Spleen (tissue), 11 donors: ENCODE measurements at regions not wholly inside any gene's neighbourhood (a gene's known extent, or its start where the extent isn't known, plus 50 kb on each side); places are given as distances from the start of the nearest gene placed in this dataset.

Source experiments
- DNase-seq: peaks from one replicate; pipeline ENCODE4 v3.0.0-alpha.2; 2020
- H3K27ac ChIP-seq, 8 donors: fragments of 200-600 bp; sonication (generic) in 7 of 8; 1 replicate in 4 of 8; 2 replicates in 4 of 8; pipeline versions ENCODE4 v1.5.0 to v1.8.0; 2016 to 2021; ENCODE audit warnings: inconsistent platforms in 4 of 8, mild to moderate bottlenecking in 4 of 8, moderate library complexity in 1 of 8
- H3K27me3 ChIP-seq, 7 donors: fragments of 200-600 bp; sonication (generic) in 6 of 7; replicated peaks in 1 of 7; 1 replicate in 4 of 7; 2 replicates in 3 of 7; pipeline versions ENCODE4 v1.5.0 to v1.8.0; 2016 to 2021; ENCODE audit warnings: inconsistent platforms in 3 of 7, mild to moderate bottlenecking in 1 of 7
- H3K36me3 ChIP-seq, 6 donors: fragments of 200-600 bp; sonication (generic) in 5 of 6; 1 replicate in 4 of 6; 2 replicates in 2 of 6; pipeline versions ENCODE4 v1.5.0 to v1.8.0; 2016 to 2021; ENCODE audit warnings: inconsistent platforms in 2 of 6
- H3K4me1 ChIP-seq, 6 donors: fragments of 200-600 bp; sonication (generic) in 5 of 6; 1 replicate in 3 of 6; 2 replicates in 3 of 6; pipeline versions ENCODE4 v1.5.0 to v1.8.0; 2016 to 2021; ENCODE audit warnings: inconsistent platforms in 3 of 6
- H3K4me3 ChIP-seq, 8 donors: fragments of 200-600 bp; sonication (generic) in 7 of 8; 1 replicate in 4 of 8; 2 replicates in 4 of 8; pipeline versions ENCODE4 v1.5.0 to v1.8.0; 2016 to 2021; ENCODE audit warnings: inconsistent platforms in 4 of 8, mild to moderate bottlenecking in 4 of 8, moderate library complexity in 2 of 8
- H3K9me3 ChIP-seq, 8 donors: fragments of 200-600 bp; sonication (generic) in 7 of 8; 1 replicate in 4 of 8; 2 replicates in 4 of 8; pipeline versions ENCODE4 v1.5.0 to v1.8.0; 2016 to 2021; ENCODE audit warnings: inconsistent platforms in 4 of 8
- POLR2A ChIP-seq, 3 donors: fragments of 450-650 bp; IDR thresholded peaks; one replicate each; pipeline ENCODE4 v1.5.1; 2017; ENCODE audit warnings: antibody characterized with exemption in 3 of 3, mild to moderate bottlenecking in 1 of 3
- POLR2AphosphoS5 ChIP-seq, 3 donors: sonication (generic); formaldehyde crosslinking; IDR thresholded peaks; one replicate each; pipeline ENCODE4 v1.5.1; 2017; ENCODE audit warnings: antibody characterized with exemption in 3 of 3
- WGBS, 5 donors: extraction: QIAGEN DNeasy Blood & Tissue Kit in 3 of 5; methylation state at CpG; one replicate each; pipeline versions ENCODE4 v1.1.5 to v1.1.7; 2013 to 2018; 5-methylcytosine and 5-hydroxymethylcytosine counted together
- intact Hi-C: fragments of 100-400 bp; cut with DNase I; formaldehyde crosslinking; loops from one replicate; pipeline ENCODE4 v1.15.0; 2023; ENCODE audit warnings: low total_unique reads
- TF ChIP-seq, protein P1 (sequence below), 11 experiments: fragments of 200-600 bp in 7 of 11; fragments of 450-650 bp in 4 of 11; sonication (generic) in 4 of 11; IDR thresholded peaks in 8 of 11; conservative IDR thresholded peaks in 3 of 11; 1 replicate in 7 of 11; 2 replicates in 4 of 11; pipeline versions ENCODE4 v1.4.0 to v1.8.0; 2016 to 2021; ENCODE audit warnings: antibody characterized with exemption in 11 of 11, inconsistent platforms in 4 of 11, mild to moderate bottlenecking in 1 of 11
- donor health status: healthy with polysubstance abuse.
- donor health status: DM: no; HTN: no; CAD: no; lungs with moderate emphysema.
- donor health status: DM: no; HTN: no; CAD: no.
- donor health status: Bipolar disorder and iron deficiency.
- donor health status: healthy.
- donor health status: DM: no; HTN: no; CAD: no.
- donor health status: DM: yes; HTN: yes; CAD: no.

- peak in 1 of 3 donors; percentile 64 for TF ChIP-seq POLR2AphosphoS5 (IDR thresholded peaks at IDR 0.05)
- TF ChIP-seq POLR2A (IDR thresholded peaks at IDR 0.05) = no peak
- WGBS, 5 donors = 42 to 64% (median 52%) methylated on average over 3 of the region's 3 CpGs
- Histone ChIP-seq H3K4me3 (no peak overlapping the region), H3K27ac (no peak overlapping the region), H3K9me3 (peaks cover 0 to 20% (median 16%) of the 10 kb centered on the region in 8 donors), H3K36me3 (no peaks in the 10 kb centered on the region), H3K4me1 (peaks cover 0 to 10% (median 0%) of the 10 kb centered on the region in 6 donors), H3K27me3 (peaks cover 0 to 42% (median 7%) of the 10 kb centered on the region in 7 donors)
- no peak for DNase-seq
- intact Hi-C loops = no loop called here
Measured at GRCh38 chr15:60057554-60057953, 53.4 kb downstream of the FOXB1 start.

- intact Hi-C loops = no loop called here
- Histone ChIP-seq H3K27ac (no peak overlapping the region), H3K4me3 (no peak overlapping the region), H3K36me3 (no peaks in the 10 kb centered on the region), H3K4me1 (peaks cover 0 to 10% (median 0%) of the 10 kb centered on the region in 6 donors), H3K27me3 (peaks cover 0 to 32% (median 7%) of the 10 kb centered on the region in 7 donors), H3K9me3 (peaks cover 0 to 25% (median 18%) of the 10 kb centered on the region in 8 donors)
- TF ChIP-seq POLR2AphosphoS5 (IDR thresholded peaks at IDR 0.05) (no peak), POLR2A (IDR thresholded peaks at IDR 0.05) (no peak)
- TF ChIP-seq, protein P1, sequence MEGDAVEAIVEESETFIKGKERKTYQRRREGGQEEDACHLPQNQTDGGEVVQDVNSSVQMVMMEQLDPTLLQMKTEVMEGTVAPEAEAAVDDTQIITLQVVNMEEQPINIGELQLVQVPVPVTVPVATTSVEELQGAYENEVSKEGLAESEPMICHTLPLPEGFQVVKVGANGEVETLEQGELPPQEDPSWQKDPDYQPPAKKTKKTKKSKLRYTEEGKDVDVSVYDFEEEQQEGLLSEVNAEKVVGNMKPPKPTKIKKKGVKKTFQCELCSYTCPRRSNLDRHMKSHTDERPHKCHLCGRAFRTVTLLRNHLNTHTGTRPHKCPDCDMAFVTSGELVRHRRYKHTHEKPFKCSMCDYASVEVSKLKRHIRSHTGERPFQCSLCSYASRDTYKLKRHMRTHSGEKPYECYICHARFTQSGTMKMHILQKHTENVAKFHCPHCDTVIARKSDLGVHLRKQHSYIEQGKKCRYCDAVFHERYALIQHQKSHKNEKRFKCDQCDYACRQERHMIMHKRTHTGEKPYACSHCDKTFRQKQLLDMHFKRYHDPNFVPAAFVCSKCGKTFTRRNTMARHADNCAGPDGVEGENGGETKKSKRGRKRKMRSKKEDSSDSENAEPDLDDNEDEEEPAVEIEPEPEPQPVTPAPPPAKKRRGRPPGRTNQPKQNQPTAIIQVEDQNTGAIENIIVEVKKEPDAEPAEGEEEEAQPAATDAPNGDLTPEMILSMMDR (IDR thresholded peaks at IDR 0.05 in 8 of 11, conservative IDR thresholded peaks at IDR 0.05 in 3 of 11) = no peak
- DNase-seq = no peak
- WGBS, 5 donors = 88 to 97% (median 91%) methylated on average over 1 of the region's 1 CpG
Measured at GRCh38 chr15:60059186-60059585, 55.1 kb downstream of the FOXB1 start.

GRCh38 chr15:60061758-60062157 is 57.6 kb downstream of the FOXB1 start:
- TF ChIP-seq POLR2A (IDR thresholded peaks at IDR 0.05) (no peak), POLR2AphosphoS5 (IDR thresholded peaks at IDR 0.05) (no peak)
- TF ChIP-seq, protein P1 (IDR thresholded peaks at IDR 0.05 in 8 of 11, conservative IDR thresholded peaks at IDR 0.05 in 3 of 11) = no peak

DNA sequence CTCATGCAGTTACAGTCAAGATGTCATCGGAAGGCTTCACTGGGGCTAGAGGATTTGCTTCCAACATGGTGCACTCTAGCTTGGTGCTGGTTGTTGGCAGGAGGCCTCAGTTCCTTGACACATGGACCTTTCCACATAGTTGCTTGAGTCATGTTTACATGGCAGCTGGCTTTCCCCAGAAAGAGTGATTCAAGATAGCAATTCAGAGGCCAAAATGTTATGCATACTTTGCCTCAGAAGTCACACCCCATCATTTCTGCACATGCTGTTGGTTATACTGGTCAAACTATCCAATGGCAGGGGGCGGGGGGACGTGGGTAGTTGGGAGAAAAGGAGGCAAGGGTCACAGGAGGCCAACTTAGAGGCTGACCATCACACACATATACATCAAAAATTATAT is 58.7 kb downstream of the FOXB1 start:
- intact Hi-C loops = no loop called here
- Histone ChIP-seq H3K27ac (no peak overlapping the region), H3K4me1 (peaks cover 0 to 4% (median 0%) of the 10 kb centered on the region in 6 donors), H3K4me3 (no peak overlapping the region), H3K9me3 (peaks cover 0 to 25% (median 18%) of the 10 kb centered on the region in 8 donors), H3K36me3 (no peaks in the 10 kb centered on the region), H3K27me3 (peaks cover 0 to 45% (median 3%) of the 10 kb centered on the region in 7 donors)
- no peak for DNase-seq
- 64 to 86% (median 79%) methylated on average over 3 of the region's 3 CpGs for WGBS, 5 donors
- no peak for TF ChIP-seq POLR2A (IDR thresholded peaks at IDR 0.05)

More at GRCh38 chr15:60061758-60062157, 57.6 kb downstream of the FOXB1 start:
- Histone ChIP-seq H3K9me3 (peaks cover 0 to 25% (median 18%) of the 10 kb centered on the region in 8 donors), H3K36me3 (no peaks in the 10 kb centered on the region), H3K4me3 (no peak overlapping the region), H3K27ac (no peak overlapping the region), H3K27me3 (peaks cover 0 to 40% (median 3%) of the 10 kb centered on the region in 7 donors), H3K4me1 (peaks cover 0 to 10% (median 0%) of the 10 kb centered on the region in 6 donors)
- no peak for DNase-seq
- WGBS, 5 donors = 83 to 92% (median 86%) methylated on average over 1 of the region's 1 CpG
- intact Hi-C loops = no loop called here

GRCh38 chr15:60065951-60066350 is 61.8 kb downstream of the FOXB1 start:
- H3K27ac ChIP-seq = no peak overlapping the region
- H3K36me3 ChIP-seq = no peaks in the 10 kb centered on the region
- TF ChIP-seq POLR2A (IDR thresholded peaks at IDR 0.05) (no peak), POLR2AphosphoS5 (IDR thresholded peaks at IDR 0.05) (no peak)
- TF ChIP-seq, protein P1 (IDR thresholded peaks at IDR 0.05 in 8 of 11, conservative IDR thresholded peaks at IDR 0.05 in 3 of 11) = no peak
- 59 to 71% (median 63%) methylated on average over 7 of the region's 7 CpGs for WGBS, 5 donors
- peaks cover 0 to 22% (median 17%) of the 10 kb centered on the region in 8 donors for H3K9me3 ChIP-seq
- peaks cover 0 to 61% (median 3%) of the 10 kb centered on the region in 7 donors for H3K27me3 ChIP-seq
- H3K4me1 ChIP-seq = no peaks in the 10 kb centered on the region
- intact Hi-C loops = no loop called here
- no peak overlapping the region for H3K4me3 ChIP-seq
- no peak for DNase-seq
